HG02981 (cell line): ENCODE measurements at regions not wholly inside any gene's neighbourhood (a gene's known extent, or its start where the extent isn't known, plus 50 kb on each side); places are given as distances from the start of the nearest gene placed in this dataset.

Experiments
- ATAC-seq: cut with Tn5 transposase; IDR thresholded peaks from one replicate; pipeline ENCODE4 v1.9.1; 2021; ENCODE audit warnings: mild to moderate bottlenecking, moderate library complexity; ENCODE audit not compliant: unreplicated experiment

GRCh38 chr1:88035578-88035977 is 648.5 kb upstream of the PKN2 start:
- no peak for ATAC-seq

GRCh38 chr1:88036345-88037014 is 647.6 kb upstream of the PKN2 start:
- no peak for ATAC-seq

- no peak for ATAC-seq
These were observed 644.8 kb upstream of the PKN2 start for GRCh38 chr1:88039240-88039639.

- no peak for ATAC-seq
These were observed 640.2 kb upstream of the PKN2 start for GRCh38 chr1:88043834-88044233.

GRCh38 chr1:88052167-88052566 is 631.9 kb upstream of the PKN2 start:
- no peak for ATAC-seq

- no peak for ATAC-seq
These were observed 631.0 kb upstream of the PKN2 start for GRCh38 chr1:88053065-88053464.

- ATAC-seq = no peak
These were observed 627.2 kb upstream of the PKN2 start for GRCh38 chr1:88056881-88057280.

GRCh38 chr1:88058205-88058604 is 625.9 kb upstream of the PKN2 start:
- ATAC-seq = no peak

- ATAC-seq = no peak
These were observed 623.9 kb upstream of the PKN2 start for GRCh38 chr1:88060112-88060673.

- no peak for ATAC-seq
These were observed 623.2 kb upstream of the PKN2 start for GRCh38 chr1:88060750-88061491.

GRCh38 chr1:88061492-88062177 is 622.4 kb upstream of the PKN2 start:
- ATAC-seq = peak; percentile 81

- ATAC-seq = no peak
These were observed 621.4 kb upstream of the PKN2 start for GRCh38 chr1:88062650-88063153.

GRCh38 chr1:88063605-88064004 is 620.5 kb upstream of the PKN2 start:
- ATAC-seq = no peak

- no peak for ATAC-seq
These were observed 615.6 kb upstream of the PKN2 start for GRCh38 chr1:88068407-88068960.

GRCh38 chr1:88070956-88071355 is 613.1 kb upstream of the PKN2 start:
- ATAC-seq = no peak

GRCh38 chr1:88074661-88075060 is 609.4 kb upstream of the PKN2 start:
- ATAC-seq = no peak

GRCh38 chr1:88075813-88076212 is 608.3 kb upstream of the PKN2 start:
- no peak for ATAC-seq

GRCh38 chr1:88079036-88079435 is 605.0 kb upstream of the PKN2 start:
- ATAC-seq = no peak

- no peak for ATAC-seq
These were observed 603.2 kb upstream of the PKN2 start for GRCh38 chr1:88080875-88081274.

- ATAC-seq = no peak
These were observed 595.6 kb upstream of the PKN2 start for GRCh38 chr1:88088481-88088880.

GRCh38 chr1:88089961-88090360 is 594.1 kb upstream of the PKN2 start:
- no peak for ATAC-seq
